ENCODE measurements at regions not wholly inside any gene's neighbourhood (a gene's known extent, or its start where the extent isn't known, plus 50 kb on each side); places are given as distances from the start of the nearest gene placed in this dataset.
A peak's percentile ranks its signal among the peaks of the same experiment; 100 is the strongest.

DNA sequence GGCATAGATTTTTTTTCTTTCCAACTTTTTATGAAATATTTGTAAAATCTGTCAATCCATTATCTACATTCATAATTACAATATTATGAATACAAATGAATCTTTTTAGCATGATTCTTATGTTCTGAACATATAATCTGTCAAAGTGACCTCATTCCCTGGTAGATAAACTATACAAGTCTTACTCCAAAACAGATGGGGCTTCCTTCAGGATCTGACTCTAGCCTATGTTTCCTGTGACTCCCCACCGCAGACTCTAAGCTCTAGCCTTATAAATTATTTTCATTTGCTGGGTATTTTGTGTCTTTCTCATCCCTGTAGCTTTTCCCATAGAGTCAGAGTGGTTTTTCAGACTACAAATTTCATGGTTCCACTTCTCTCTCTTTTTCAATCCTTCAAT is 202.1 kb upstream of the KITLG start:
- in situ Hi-C loops (cut with MboI; ENCODE audit: low sequenced_read_pairs) = no loop called here
- Histone ChIP-seq H3K4me1 (peaks cover 18% of the 10 kb centered on the region), H3K36me3 (replicated peaks) (no peaks in the 10 kb centered on the region), H3K9me3 (no peaks in the 10 kb centered on the region), H3K4me3 (no peak overlapping the region), H3K27me3 (ENCODE audit: low read depth) (no peaks in the 10 kb centered on the region)
- DNase-seq (ENCODE audit: low spot score in 2 of 2) = no peak

DNA sequence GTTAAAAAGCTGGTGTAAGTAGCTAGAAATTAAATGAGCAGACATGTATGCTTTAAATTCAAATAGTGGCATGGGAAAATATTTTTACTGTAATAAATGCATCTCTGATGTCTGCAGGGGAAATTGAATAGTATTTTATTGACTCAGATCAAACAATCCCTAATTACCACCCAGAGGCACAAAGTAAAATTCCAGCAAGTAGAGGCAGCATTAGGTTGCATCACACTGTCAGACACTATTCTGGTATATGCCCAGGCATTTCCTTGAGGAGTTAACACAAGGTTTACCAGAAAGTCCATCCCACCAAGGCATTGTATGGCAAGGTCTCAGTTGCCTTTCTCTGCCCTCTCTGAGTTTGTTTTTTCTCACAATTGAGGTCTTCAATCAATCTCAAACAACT is 201.6 kb upstream of the KITLG start:
- Histone ChIP-seq H3K4me1 (peaks cover 18% of the 10 kb centered on the region), H3K36me3 (replicated peaks) (no peaks in the 10 kb centered on the region), H3K27me3 (ENCODE audit: low read depth) (no peaks in the 10 kb centered on the region), H3K4me3 (no peak overlapping the region), H3K9me3 (no peaks in the 10 kb centered on the region)
- DNase-seq (ENCODE audit: low spot score in 2 of 2) = no peak
- in situ Hi-C loops (cut with MboI; ENCODE audit: low sequenced_read_pairs) = no loop called here

DNA sequence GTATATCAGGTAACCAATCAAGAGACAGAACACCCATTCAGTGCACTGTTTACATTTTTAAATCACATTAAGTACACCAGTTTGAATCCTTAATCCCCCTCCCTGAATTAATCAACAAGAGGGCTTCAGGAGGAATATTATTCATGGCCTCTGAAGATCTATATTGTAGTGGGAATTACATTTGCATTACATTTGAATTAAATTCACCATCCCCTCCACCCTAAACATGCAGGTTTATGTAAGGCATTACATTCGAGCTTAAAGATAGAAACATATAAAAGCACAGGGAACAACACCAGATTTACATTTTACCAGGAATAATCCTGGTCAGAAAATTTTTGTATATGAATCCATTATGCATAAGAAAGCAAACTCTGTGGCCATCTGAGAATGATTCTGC is 197.8 kb upstream of the KITLG start:
- no peaks in the 10 kb centered on the region for H3K9me3 ChIP-seq
- no peaks in the 10 kb centered on the region for H3K27me3 ChIP-seq (ENCODE audit: low read depth)
- DNase-seq (ENCODE audit: low spot score in 2 of 2) = peak in 1 of 2 experiments; percentile 87
- in situ Hi-C loops (cut with MboI; ENCODE audit: low sequenced_read_pairs) = no loop called here
- H3K36me3 ChIP-seq (replicated peaks) = no peaks in the 10 kb centered on the region
- H3K4me1 ChIP-seq = peaks cover 18% of the 10 kb centered on the region
- H3K4me3 ChIP-seq = no peak overlapping the region

DNA sequence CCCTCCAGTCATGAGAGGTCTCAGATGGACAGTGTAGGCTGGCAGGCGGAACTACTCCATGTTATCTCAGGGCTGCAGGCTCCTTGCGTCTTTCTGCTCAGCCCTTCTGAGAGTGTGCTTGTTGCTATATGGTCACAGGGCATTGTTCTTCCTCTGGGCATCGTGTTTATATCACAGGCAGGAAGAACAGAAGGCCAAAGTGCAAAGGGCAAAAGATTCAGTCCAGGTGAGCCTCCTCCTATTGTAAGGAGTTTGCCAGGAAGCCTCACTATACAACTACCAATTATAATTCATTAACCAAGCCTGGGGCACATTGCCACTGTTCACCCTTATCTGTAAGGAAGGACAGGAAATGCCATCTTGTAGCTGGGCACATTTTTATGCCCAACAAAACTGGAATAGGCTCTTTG is 195.5 kb upstream of the KITLG start:
- Histone ChIP-seq H3K9me3 (no peaks in the 10 kb centered on the region), H3K27me3 (ENCODE audit: low read depth) (no peaks in the 10 kb centered on the region), H3K4me3 (no peak overlapping the region), H3K4me1 (peaks cover 18% of the 10 kb centered on the region), H3K36me3 (replicated peaks) (no peaks in the 10 kb centered on the region)
- in situ Hi-C loops (cut with MboI; ENCODE audit: low sequenced_read_pairs) = no loop called here
- DNase-seq (ENCODE audit: low spot score in 2 of 2) = no peak

DNA sequence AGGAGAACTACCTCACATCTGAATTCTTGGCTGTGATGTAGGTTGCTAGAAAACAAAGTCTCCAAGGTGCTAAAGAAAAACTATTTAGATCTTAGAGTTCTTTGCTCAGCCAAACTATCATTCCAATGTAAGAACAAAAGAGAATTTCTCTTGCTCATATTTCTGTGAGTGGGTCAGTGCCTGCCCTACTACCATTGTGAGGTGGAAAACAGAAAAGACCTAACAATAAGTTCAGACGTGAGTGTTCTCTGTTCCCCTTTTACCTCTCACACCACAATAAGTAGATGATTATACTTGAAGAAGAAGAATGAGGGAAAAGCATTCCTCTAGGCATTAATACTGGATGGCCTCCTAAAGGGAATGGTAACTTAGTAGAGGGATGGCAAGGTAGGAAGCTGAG is 187.4 kb upstream of the KITLG start:
- no peaks in the 10 kb centered on the region for H3K27me3 ChIP-seq (ENCODE audit: low read depth)
- in situ Hi-C loops (cut with MboI; ENCODE audit: low sequenced_read_pairs) = no loop called here
- peaks cover 37% of the 10 kb centered on the region for H3K4me1 ChIP-seq
- H3K4me3 ChIP-seq = no peak overlapping the region
- H3K9me3 ChIP-seq = no peaks in the 10 kb centered on the region
- no peak for DNase-seq (ENCODE audit: low spot score in 2 of 2)
- peaks cover 8% of the 10 kb centered on the region; the same call in 1 of the 2 replicates for H3K36me3 ChIP-seq (replicated peaks)

DNA sequence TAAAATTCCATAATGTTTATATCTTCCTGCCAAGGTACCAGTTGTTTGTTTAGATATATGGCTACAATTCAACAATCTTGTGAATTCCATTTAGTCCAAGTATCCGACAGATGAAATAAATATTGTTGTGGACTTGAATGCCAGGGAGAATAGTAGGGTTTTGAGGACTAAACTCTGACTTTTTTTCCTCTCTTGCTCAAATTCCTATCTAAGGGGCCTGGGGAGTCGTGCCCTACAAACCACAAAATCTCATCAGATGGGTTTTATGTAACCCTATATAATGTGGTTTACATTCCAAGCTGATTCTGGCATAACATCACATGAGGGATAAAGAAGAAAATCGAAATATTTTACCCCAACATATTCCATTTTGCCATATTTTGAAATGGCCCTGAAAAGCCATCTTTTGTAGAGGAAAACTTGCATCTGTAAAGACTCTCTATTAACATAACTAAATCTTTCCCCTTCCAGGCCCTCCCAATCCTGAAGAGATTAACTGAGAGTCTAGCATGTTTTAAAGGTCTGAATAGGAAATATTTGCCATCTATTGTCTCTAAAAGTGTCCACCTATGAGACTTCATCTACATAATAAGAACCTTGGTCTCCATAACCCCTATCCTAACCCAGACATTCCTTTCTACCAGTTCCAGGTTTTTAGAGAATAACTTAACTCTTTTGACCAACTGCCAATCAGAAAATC is 184.7 kb upstream of the KITLG start:
- Histone ChIP-seq H3K36me3 (replicated peaks) (peaks cover 8% of the 10 kb centered on the region; the same call in 1 of the 2 replicates), H3K4me1 (peaks cover 37% of the 10 kb centered on the region), H3K27me3 (ENCODE audit: low read depth) (no peaks in the 10 kb centered on the region), H3K4me3 (no peak overlapping the region), H3K9me3 (no peaks in the 10 kb centered on the region)
- in situ Hi-C loops (cut with MboI; ENCODE audit: low sequenced_read_pairs) = no loop called here
- DNase-seq (ENCODE audit: low spot score in 2 of 2) = peak; percentile 53 to 97

DNA sequence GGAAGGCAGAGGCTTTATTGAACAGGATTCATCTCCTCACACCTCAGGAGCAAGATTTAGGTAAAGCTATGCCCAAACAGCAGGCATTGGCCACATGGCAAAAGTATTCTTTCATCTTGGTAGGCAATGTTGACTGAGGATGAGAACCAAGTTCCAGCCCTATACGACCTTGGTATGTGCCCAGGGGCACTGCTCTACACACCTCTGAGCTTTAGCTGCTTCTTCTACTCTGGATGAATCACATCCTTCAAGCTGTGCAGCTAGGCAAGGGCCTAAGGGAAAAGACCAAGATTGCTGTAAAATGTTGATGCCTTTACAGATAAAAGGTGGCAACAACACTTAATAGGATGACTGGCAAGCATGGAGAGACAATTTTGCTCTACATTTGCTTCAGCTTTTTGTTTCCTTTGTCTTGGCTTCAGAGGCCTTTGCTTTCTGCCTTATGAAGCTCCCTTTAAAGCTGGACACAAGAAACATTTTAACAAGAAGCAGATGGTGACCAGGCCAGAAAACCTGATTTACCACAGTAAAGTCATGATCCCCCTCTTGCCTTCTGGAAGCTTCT is 183.3 kb upstream of the KITLG start:
- no peak overlapping the region for H3K4me3 ChIP-seq
- H3K27me3 ChIP-seq (ENCODE audit: low read depth) = no peaks in the 10 kb centered on the region
- H3K9me3 ChIP-seq = no peaks in the 10 kb centered on the region
- peaks cover 8% of the 10 kb centered on the region; the same call in 1 of the 2 replicates for H3K36me3 ChIP-seq (replicated peaks)
- in situ Hi-C loops (cut with MboI; ENCODE audit: low sequenced_read_pairs) = no loop called here
- no peak for DNase-seq (ENCODE audit: low spot score in 2 of 2)
- peaks cover 33% of the 10 kb centered on the region for H3K4me1 ChIP-seq

DNA sequence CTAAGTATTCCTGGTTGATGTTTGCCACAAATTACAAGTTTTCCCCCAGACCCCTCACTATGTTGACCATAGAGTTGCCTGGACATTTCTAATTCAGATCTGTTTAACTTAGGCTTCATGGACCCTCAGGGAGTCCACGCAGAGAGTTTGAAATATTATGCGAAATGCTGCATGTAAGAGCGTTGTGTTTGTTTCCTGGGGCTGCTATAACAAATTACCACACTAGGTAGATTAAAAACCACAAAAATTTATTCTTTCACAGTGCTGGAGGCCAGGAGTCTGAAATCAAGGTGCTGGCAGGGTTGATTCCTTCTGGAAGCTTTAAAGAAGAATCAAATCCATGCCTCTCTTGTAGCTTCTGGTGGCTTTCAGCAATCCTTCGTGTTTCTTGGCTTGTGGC is 177.9 kb upstream of the KITLG start:
- H3K4me1 ChIP-seq = peaks cover 15% of the 10 kb centered on the region
- in situ Hi-C loops (cut with MboI; ENCODE audit: low sequenced_read_pairs) = no loop called here
- no peaks in the 10 kb centered on the region for H3K9me3 ChIP-seq
- H3K27me3 ChIP-seq (ENCODE audit: low read depth) = no peaks in the 10 kb centered on the region
- no peaks in the 10 kb centered on the region for H3K36me3 ChIP-seq (replicated peaks)
- H3K4me3 ChIP-seq = no peak overlapping the region
- DNase-seq (ENCODE audit: low spot score in 2 of 2) = no peak

DNA sequence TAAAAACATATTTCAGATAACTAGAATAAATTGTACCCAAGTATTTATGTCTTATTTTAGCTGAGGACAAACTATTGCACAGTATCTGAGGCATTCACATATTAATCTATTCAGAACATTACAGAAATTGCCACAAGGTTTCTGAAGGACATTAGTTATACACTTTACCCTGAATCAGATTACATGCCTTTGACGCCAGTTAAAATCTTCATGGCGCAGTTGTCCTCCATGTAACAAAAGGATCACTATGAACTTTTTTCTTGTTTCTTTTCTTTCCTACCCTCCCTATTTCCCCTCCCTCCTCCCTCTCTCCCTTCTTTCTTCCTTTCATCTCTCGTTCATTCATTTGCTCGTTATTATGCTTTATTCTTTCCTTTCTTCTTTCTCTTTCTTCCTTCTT is 176.6 kb upstream of the KITLG start:
- H3K27me3 ChIP-seq (ENCODE audit: low read depth) = no peaks in the 10 kb centered on the region
- H3K36me3 ChIP-seq (replicated peaks) = no peaks in the 10 kb centered on the region
- peaks cover 15% of the 10 kb centered on the region for H3K4me1 ChIP-seq
- no peak for DNase-seq (ENCODE audit: low spot score in 2 of 2)
- H3K4me3 ChIP-seq = no peak overlapping the region
- in situ Hi-C loops (cut with MboI; ENCODE audit: low sequenced_read_pairs) = no loop called here
- no peaks in the 10 kb centered on the region for H3K9me3 ChIP-seq

DNA sequence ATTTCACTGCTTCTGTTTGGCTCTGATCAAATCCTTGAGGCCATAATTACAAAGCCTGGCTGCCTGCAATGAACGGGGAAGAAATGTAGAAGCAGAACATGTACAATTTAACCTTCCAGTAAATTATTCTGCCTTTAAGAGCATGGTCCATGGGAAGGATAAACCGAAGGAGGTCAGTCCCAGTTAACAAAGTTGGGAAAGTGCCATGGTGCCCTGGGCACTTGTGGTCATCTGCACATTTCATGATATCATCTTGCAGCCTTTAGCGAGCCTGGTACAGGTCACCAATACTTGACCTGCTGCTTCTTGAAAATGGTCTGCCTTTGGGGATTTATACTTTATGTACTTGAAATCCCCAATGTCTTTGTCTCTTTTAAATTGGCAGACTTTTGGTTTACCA is 175.9 kb upstream of the KITLG start:
- H3K27me3 ChIP-seq (ENCODE audit: low read depth) = no peaks in the 10 kb centered on the region
- DNase-seq (ENCODE audit: low spot score in 2 of 2) = no peak
- H3K4me3 ChIP-seq = no peak overlapping the region
- H3K9me3 ChIP-seq = no peaks in the 10 kb centered on the region
- H3K36me3 ChIP-seq (replicated peaks) = no peaks in the 10 kb centered on the region
- in situ Hi-C loops (cut with MboI; ENCODE audit: low sequenced_read_pairs) = no loop called here
- peaks cover 15% of the 10 kb centered on the region for H3K4me1 ChIP-seq

DNA sequence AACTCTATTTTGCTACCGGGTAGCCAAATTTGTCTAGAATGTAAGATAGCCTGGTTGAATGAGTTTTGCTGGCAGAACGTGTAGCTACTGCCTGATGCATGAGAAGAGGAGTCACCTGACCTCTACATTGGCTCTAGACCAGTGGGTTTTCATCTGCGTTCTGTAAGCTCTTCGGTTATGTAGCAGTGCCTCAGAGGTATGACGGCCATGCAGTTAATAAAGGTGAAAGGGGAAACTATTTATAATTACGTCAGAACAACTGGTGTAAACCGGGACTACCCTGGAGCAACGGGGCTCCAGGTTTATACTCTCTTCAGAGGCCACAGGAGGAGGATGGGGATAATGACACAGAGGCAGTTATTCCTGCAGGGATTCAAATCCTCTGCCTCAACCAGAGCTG is 173.4 kb upstream of the KITLG start:
- H3K9me3 ChIP-seq = no peaks in the 10 kb centered on the region
- H3K4me3 ChIP-seq = no peak overlapping the region
- H3K36me3 ChIP-seq (replicated peaks) = no peaks in the 10 kb centered on the region
- DNase-seq (ENCODE audit: low spot score in 2 of 2) = no peak
- H3K4me1 ChIP-seq = peaks cover 18% of the 10 kb centered on the region
- in situ Hi-C loops (cut with MboI; ENCODE audit: low sequenced_read_pairs) = no loop called here
- no peaks in the 10 kb centered on the region for H3K27me3 ChIP-seq (ENCODE audit: low read depth)

DNA sequence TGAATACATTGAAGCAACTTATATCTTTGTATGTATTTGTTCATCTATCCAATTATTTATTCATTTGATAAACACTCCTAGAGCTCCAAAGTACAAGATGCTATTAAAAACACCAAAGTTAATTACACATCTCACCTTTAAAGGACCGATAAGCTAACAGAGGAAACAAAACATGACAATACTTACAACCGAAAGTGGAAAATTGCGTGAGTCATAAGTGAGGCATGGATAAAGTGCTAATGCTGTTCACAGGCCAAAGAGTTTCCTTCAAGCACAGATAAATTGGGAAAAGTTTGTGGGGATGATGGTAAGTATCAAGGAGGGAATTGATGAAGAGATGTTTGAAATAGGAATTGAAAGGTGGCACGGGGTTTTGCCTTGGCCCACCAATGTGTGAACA is 172.8 kb upstream of the KITLG start:
- DNase-seq (ENCODE audit: low spot score in 2 of 2) = no peak
- no peak overlapping the region for H3K4me3 ChIP-seq
- no peaks in the 10 kb centered on the region for H3K36me3 ChIP-seq (replicated peaks)
- in situ Hi-C loops (cut with MboI; ENCODE audit: low sequenced_read_pairs) = no loop called here
- H3K27me3 ChIP-seq (ENCODE audit: low read depth) = no peaks in the 10 kb centered on the region
- no peaks in the 10 kb centered on the region for H3K9me3 ChIP-seq
- H3K4me1 ChIP-seq = peaks cover 24% of the 10 kb centered on the region

DNA sequence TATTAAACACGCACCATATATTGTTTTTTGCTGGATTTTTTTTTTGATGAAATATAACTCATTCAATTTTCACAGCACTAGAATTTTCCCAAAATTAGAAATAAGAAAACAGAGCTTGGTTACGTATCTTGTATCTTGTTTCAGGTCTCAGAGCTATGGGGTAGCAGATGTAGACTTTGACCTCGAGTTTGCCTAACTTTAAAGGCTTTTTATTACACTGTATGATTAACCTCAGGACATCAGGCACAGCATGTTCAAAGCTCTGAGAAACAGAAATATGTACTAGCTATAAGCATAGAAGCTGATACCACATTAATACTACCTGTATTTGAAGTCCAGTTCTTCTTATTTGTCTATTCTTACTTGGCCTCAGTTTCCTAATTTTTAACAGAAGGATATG is 171.9 kb upstream of the KITLG start:
- DNase-seq (ENCODE audit: low spot score in 2 of 2) = no peak
- Histone ChIP-seq H3K4me3 (no peak overlapping the region), H3K27me3 (ENCODE audit: low read depth) (no peaks in the 10 kb centered on the region), H3K36me3 (replicated peaks) (no peaks in the 10 kb centered on the region), H3K9me3 (no peaks in the 10 kb centered on the region), H3K4me1 (peaks cover 23% of the 10 kb centered on the region)
- in situ Hi-C loops (cut with MboI; ENCODE audit: low sequenced_read_pairs) = no loop called here

DNA sequence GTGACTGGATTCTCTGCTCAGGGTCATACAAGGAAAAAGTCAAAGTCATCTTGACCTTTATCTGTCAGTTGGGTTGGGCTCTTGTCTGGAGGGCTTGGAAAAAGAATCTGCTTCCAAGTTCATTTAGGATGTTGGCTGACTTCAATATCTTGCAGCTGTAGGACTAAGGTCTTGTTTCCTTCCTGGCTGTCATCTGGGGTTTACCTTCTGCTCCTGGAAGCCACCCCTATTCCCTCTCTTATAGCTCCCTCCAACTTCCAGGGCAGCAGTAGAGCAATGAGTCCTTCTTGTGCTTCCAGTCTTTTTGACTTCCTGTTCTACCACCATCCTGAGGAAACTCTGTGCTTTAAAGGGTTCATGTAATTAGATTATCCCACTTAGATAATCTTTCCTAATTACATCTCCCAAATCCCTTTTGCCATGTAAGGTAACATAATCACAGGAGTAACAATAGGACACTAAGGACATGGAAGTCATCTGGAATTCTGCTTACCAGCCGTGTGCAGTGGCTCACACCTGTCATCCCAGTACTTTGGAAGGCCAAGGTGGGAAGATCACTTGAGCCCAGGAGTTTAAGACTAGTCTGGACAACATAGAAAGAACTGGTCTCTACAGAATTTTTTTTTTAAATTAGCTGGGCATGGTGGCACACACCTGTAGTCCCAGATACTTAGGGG is 170.7 kb upstream of the KITLG start:
- no peak for DNase-seq (ENCODE audit: low spot score in 2 of 2)
- in situ Hi-C loops (cut with MboI; ENCODE audit: low sequenced_read_pairs) = no loop called here

More for the DNA sequence above, 170.7 kb upstream of the KITLG start:
- Histone ChIP-seq H3K4me1 (peaks cover 26% of the 10 kb centered on the region), H3K4me3 (no peak overlapping the region), H3K27me3 (ENCODE audit: low read depth) (no peaks in the 10 kb centered on the region), H3K36me3 (replicated peaks) (no peaks in the 10 kb centered on the region), H3K9me3 (no peaks in the 10 kb centered on the region)

Measured in HAP-1 (cell line).